Activated T-helper 2 cell treated with anti-CD3 and anti-CD28 coated beads, Interferon-gamma antibody, Interleukin-2, Interleukin-4, amounts not matched to agents 10 μg/mL and 5 μg/mL and 100 μg/mL, durations not matched to agents 14 hours and 24 hours and 36 hours (primary cell): ENCODE measurements at regions not wholly inside any gene's neighbourhood (a gene's known extent, or its start where the extent isn't known, plus 50 kb on each side); places are given as distances from the start of the nearest gene placed in this dataset.

Source experiments
- DNase-seq: peaks from one replicate; pipeline ENCODE4 v3.0.0; 2021; ENCODE audit warnings: low spot score
- H3K27ac Mint-ChIP-seq: one replicate; pipeline ENCODE4 v1.8.0; 2021; ENCODE audit warnings: mixed read lengths
- H3K27me3 Mint-ChIP-seq: one replicate; pipeline ENCODE4 v1.8.0; 2021; ENCODE audit warnings: low read depth, mixed read lengths
- H3K36me3 Mint-ChIP-seq: one replicate; pipeline ENCODE4 v1.8.0; 2021; ENCODE audit warnings: low read depth, mixed read lengths
- H3K4me1 Mint-ChIP-seq: one replicate; pipeline ENCODE4 v1.8.0; 2021; ENCODE audit warnings: low read depth, mixed read lengths
- H3K4me3 Mint-ChIP-seq: one replicate; pipeline ENCODE4 v1.8.0; 2021; ENCODE audit warnings: low read depth, mild to moderate bottlenecking, moderate library complexity, mixed read lengths
- H3K9me3 Mint-ChIP-seq: one replicate; pipeline ENCODE4 v1.8.0; 2021; ENCODE audit warnings: mixed read lengths
- intact Hi-C: fragments of 100-400 bp; cut with micrococcal nuclease; formaldehyde crosslinking; loops from one replicate; pipeline ENCODE4 v1.15.1; 2023

GRCh38 chr11:15610881-15611280 is 496.2 kb downstream of the INSC start:
- Mint-ChIP-seq H3K4me3 (no peak overlapping the region), H3K9me3 (no peaks in the 10 kb centered on the region), H3K4me1 (no peaks in the 10 kb centered on the region), H3K36me3 (no peaks in the 10 kb centered on the region), H3K27me3 (no peaks in the 10 kb centered on the region), H3K27ac (no peak overlapping the region)
- intact Hi-C loops: no loop called here
- DNase-seq: no peak

GRCh38 chr11:15613251-15613650 is 498.5 kb downstream of the INSC start:
- no peaks in the 10 kb centered on the region for H3K36me3 Mint-ChIP-seq
- H3K27ac Mint-ChIP-seq: no peak overlapping the region
- no peak for DNase-seq
- H3K4me1 Mint-ChIP-seq: no peaks in the 10 kb centered on the region
- no peaks in the 10 kb centered on the region for H3K27me3 Mint-ChIP-seq
- intact Hi-C loops: no loop called here
- no peaks in the 10 kb centered on the region for H3K9me3 Mint-ChIP-seq
- H3K4me3 Mint-ChIP-seq: no peak overlapping the region

- intact Hi-C loops: no loop called here
- Mint-ChIP-seq H3K4me1 (no peaks in the 10 kb centered on the region), H3K36me3 (no peaks in the 10 kb centered on the region), H3K27me3 (no peaks in the 10 kb centered on the region), H3K9me3 (no peaks in the 10 kb centered on the region), H3K27ac (no peak overlapping the region), H3K4me3 (no peak overlapping the region)
- no peak for DNase-seq
Observed at GRCh38 chr11:15613789-15614188, 499.1 kb downstream of the INSC start.

- Mint-ChIP-seq H3K9me3 (no peaks in the 10 kb centered on the region), H3K27ac (no peak overlapping the region), H3K27me3 (no peaks in the 10 kb centered on the region), H3K4me3 (no peak overlapping the region), H3K4me1 (no peaks in the 10 kb centered on the region), H3K36me3 (no peaks in the 10 kb centered on the region)
- DNase-seq: no peak
- intact Hi-C loops: no loop called here
Observed at GRCh38 chr11:15615398-15616096, 500.8 kb downstream of the INSC start.

GRCh38 chr11:15616130-15617105 is 501.7 kb downstream of the INSC start:
- Mint-ChIP-seq H3K27ac (no peak overlapping the region), H3K9me3 (no peaks in the 10 kb centered on the region), H3K4me3 (no peak overlapping the region), H3K4me1 (no peaks in the 10 kb centered on the region), H3K27me3 (no peaks in the 10 kb centered on the region), H3K36me3 (no peaks in the 10 kb centered on the region)
- no peak for DNase-seq
- intact Hi-C loops: no loop called here

- H3K27ac Mint-ChIP-seq: no peak overlapping the region
- intact Hi-C loops: no loop called here
Observed at GRCh38 chr11:15617126-15617525, 502.4 kb downstream of the INSC start.

GRCh38 chr11:15618583-15619032 is 503.9 kb downstream of the INSC start:
- Mint-ChIP-seq H3K36me3 (no peaks in the 10 kb centered on the region), H3K27me3 (no peaks in the 10 kb centered on the region), H3K27ac (no peak overlapping the region), H3K4me3 (no peak overlapping the region), H3K4me1 (no peaks in the 10 kb centered on the region), H3K9me3 (no peaks in the 10 kb centered on the region)
- DNase-seq: no peak
- intact Hi-C loops: no loop called here

More at GRCh38 chr11:15617126-15617525, 502.4 kb downstream of the INSC start:
- Mint-ChIP-seq H3K9me3 (no peaks in the 10 kb centered on the region), H3K4me3 (no peak overlapping the region), H3K4me1 (no peaks in the 10 kb centered on the region), H3K27me3 (no peaks in the 10 kb centered on the region), H3K36me3 (no peaks in the 10 kb centered on the region)
- DNase-seq: no peak

- no peak for DNase-seq
- H3K9me3 Mint-ChIP-seq: no peaks in the 10 kb centered on the region
- intact Hi-C loops: no loop called here
- no peaks in the 10 kb centered on the region for H3K36me3 Mint-ChIP-seq
- H3K27me3 Mint-ChIP-seq: no peaks in the 10 kb centered on the region
- no peak overlapping the region for H3K27ac Mint-ChIP-seq
- H3K4me3 Mint-ChIP-seq: no peak overlapping the region
- H3K4me1 Mint-ChIP-seq: no peaks in the 10 kb centered on the region
Observed at GRCh38 chr11:15621565-15621964, 506.8 kb downstream of the INSC start.

GRCh38 chr11:15622231-15622890 is 507.6 kb downstream of the INSC start:
- no peaks in the 10 kb centered on the region for H3K9me3 Mint-ChIP-seq
- intact Hi-C loops: no loop called here

GRCh38 chr11:15624701-15625100 is 510.0 kb downstream of the INSC start:
- Mint-ChIP-seq H3K36me3 (no peaks in the 10 kb centered on the region), H3K4me1 (no peaks in the 10 kb centered on the region), H3K4me3 (no peak overlapping the region), H3K9me3 (no peaks in the 10 kb centered on the region), H3K27ac (no peak overlapping the region), H3K27me3 (no peaks in the 10 kb centered on the region)
- intact Hi-C loops: no loop called here
- no peak for DNase-seq

More at GRCh38 chr11:15622231-15622890, 507.6 kb downstream of the INSC start:
- Mint-ChIP-seq H3K4me3 (no peak overlapping the region), H3K27me3 (no peaks in the 10 kb centered on the region), H3K27ac (no peak overlapping the region), H3K4me1 (no peaks in the 10 kb centered on the region), H3K36me3 (no peaks in the 10 kb centered on the region)
- no peak for DNase-seq

- no peak for DNase-seq
- H3K27me3 Mint-ChIP-seq: peaks cover 1% of the 10 kb centered on the region
- no peak overlapping the region for H3K4me3 Mint-ChIP-seq
- intact Hi-C loops: no loop called here
- H3K4me1 Mint-ChIP-seq: no peaks in the 10 kb centered on the region
- H3K36me3 Mint-ChIP-seq: no peaks in the 10 kb centered on the region
- no peaks in the 10 kb centered on the region for H3K9me3 Mint-ChIP-seq
- no peak overlapping the region for H3K27ac Mint-ChIP-seq
Observed at GRCh38 chr11:15625691-15626090, 511.0 kb downstream of the INSC start.

- DNase-seq: no peak
- H3K4me1 Mint-ChIP-seq: no peaks in the 10 kb centered on the region
- H3K9me3 Mint-ChIP-seq: no peaks in the 10 kb centered on the region
- H3K27me3 Mint-ChIP-seq: peaks cover 1% of the 10 kb centered on the region
- no peak overlapping the region for H3K27ac Mint-ChIP-seq
- no peaks in the 10 kb centered on the region for H3K36me3 Mint-ChIP-seq
- intact Hi-C loops: no loop called here
- no peak overlapping the region for H3K4me3 Mint-ChIP-seq
Observed at GRCh38 chr11:15627560-15627959, 512.8 kb downstream of the INSC start.
